HEK293 (cell line): ENCODE measurements at regions not wholly inside any gene's neighbourhood (a gene's known extent, or its start where the extent isn't known, plus 50 kb on each side); places are given as distances from the start of the nearest gene placed in this dataset.

ENCODE experiments used
- CTCF ChIA-PET: fragments of 350-600 bp; formaldehyde crosslinking; extraction: SDS; loops from one replicate; lab custom pipeline; 2021; ENCODE audit warnings: antibody characterized with exemption; lab: Yijun Ruan, JAX
- POLR2A ChIA-PET: fragments of 300-600 bp; formaldehyde crosslinking; extraction: SDS; loops from one replicate; lab custom pipeline; 2020; ENCODE audit warnings: antibody characterized with exemption, inconsistent platforms; lab: Yijun Ruan, JAX
- H3K27ac ChIP-seq: fragments of 200-500 bp; sonication (Bioruptor generic); 2 replicates; pipeline ENCODE4 v1.5.1; 2014; ENCODE audit warnings: low read depth, low read length, control low read depth, inconsistent platforms; ENCODE audit errors: extremely low read depth
- H3K36me3 ChIP-seq, 2 experiments: fragments of 200-500 bp in 1 of 2; sonication (Bioruptor generic) in 1 of 2; 1 replicate in 1 of 2; 2 replicates in 1 of 2; pipeline ENCODE4 v1.5.1; 2014 to 2017; ENCODE audit warnings: inconsistent platforms in 2 of 2, low read length in 2 of 2; ENCODE audit not compliant: control insufficient read depth in 2 of 2, insufficient read depth in 1 of 2
- H3K4me1 ChIP-seq: fragments of 200-500 bp; sonication (Bioruptor generic); 2 replicates; pipeline ENCODE4 v1.5.1; 2014; ENCODE audit warnings: mild to moderate bottlenecking, low read length, inconsistent platforms; ENCODE audit not compliant: control insufficient read depth, insufficient read depth
- H3K4me3 ChIP-seq: 2 replicates; pipeline ENCODE4 v1.5.1; 2011; ENCODE audit warnings: low read depth, mild to moderate bottlenecking, control low read depth, low read length, moderate library complexity
- H3K9me3 ChIP-seq: fragments of 200-500 bp; sonication (Bioruptor generic); 2 replicates; pipeline ENCODE4 v1.5.1; 2014; ENCODE audit warnings: low read depth, low read length, inconsistent platforms; ENCODE audit not compliant: control insufficient read depth, insufficient read depth
- HIC1 ChIP-seq: fragments of 450-650 bp; formaldehyde crosslinking; IDR thresholded peaks from 2 replicates; pipeline ENCODE4 v1.5.1; 2016; ENCODE audit warnings: missing biosample characterization, missing genetic modification characterization
- KLF16 ChIP-seq: fragments of 450-650 bp; formaldehyde crosslinking; IDR thresholded peaks from 2 replicates; pipeline ENCODE4 v1.5.1; 2017; ENCODE audit warnings: missing biosample characterization, missing genetic modification characterization
- OSR2 ChIP-seq: fragments of 450-650 bp; formaldehyde crosslinking; IDR thresholded peaks from 2 replicates; pipeline ENCODE4 v1.5.1; 2016; ENCODE audit warnings: missing biosample characterization, missing genetic modification characterization
- PRDM10 ChIP-seq: fragments of 450-650 bp; formaldehyde crosslinking; IDR thresholded peaks from 2 replicates; pipeline ENCODE4 v1.5.1; 2016; ENCODE audit warnings: missing biosample characterization, missing genetic modification characterization
- REPIN1 ChIP-seq: fragments of 450-650 bp; formaldehyde crosslinking; IDR thresholded peaks from 2 replicates; pipeline ENCODE4 v1.5.1; 2017; ENCODE audit warnings: missing biosample characterization, missing genetic modification characterization, low read depth
- ZBTB11 ChIP-seq: fragments of 450-650 bp; formaldehyde crosslinking; conservative IDR thresholded peaks from 2 replicates; pipeline ENCODE4 v1.5.1; 2016; ENCODE audit warnings: low read depth, missing biosample characterization, missing genetic modification characterization
- ZBTB8A ChIP-seq: fragments of 450-650 bp; formaldehyde crosslinking; IDR thresholded peaks from 2 replicates; pipeline ENCODE4 v1.5.1; 2016; ENCODE audit warnings: missing biosample characterization, missing genetic modification characterization
- ZFP69B ChIP-seq: fragments of 450-650 bp; formaldehyde crosslinking; IDR thresholded peaks from 2 replicates; pipeline ENCODE4 v1.5.1; 2016; ENCODE audit warnings: missing biosample characterization, missing genetic modification characterization
- ZNF133 ChIP-seq: fragments of 450-650 bp; formaldehyde crosslinking; IDR thresholded peaks from 2 replicates; pipeline ENCODE4 v1.5.1; 2016; ENCODE audit warnings: missing biosample characterization, missing genetic modification characterization
- ZNF138 ChIP-seq: fragments of 450-650 bp; formaldehyde crosslinking; IDR thresholded peaks from 2 replicates; pipeline ENCODE4 v1.5.1; 2016; ENCODE audit warnings: missing biosample characterization, missing genetic modification characterization, borderline replicate concordance
- ZNF335 ChIP-seq: fragments of 450-650 bp; formaldehyde crosslinking; conservative IDR thresholded peaks from 2 replicates; pipeline ENCODE4 v1.5.1; 2016; ENCODE audit warnings: missing biosample characterization, missing genetic modification characterization
- ZNF350 ChIP-seq: fragments of 450-650 bp; formaldehyde crosslinking; IDR thresholded peaks from 2 replicates; pipeline ENCODE4 v1.5.0; 2017; ENCODE audit warnings: missing biosample characterization, mild to moderate bottlenecking, missing genetic modification characterization
- ZNF362 ChIP-seq: fragments of 450-650 bp; formaldehyde crosslinking; IDR thresholded peaks from 2 replicates; pipeline ENCODE4 v1.5.1; 2016; ENCODE audit warnings: missing biosample characterization, missing genetic modification characterization
- ZNF513 ChIP-seq: fragments of 450-650 bp; IDR thresholded peaks from 2 replicates; pipeline ENCODE4 v1.5.1; 2018; ENCODE audit warnings: missing biosample characterization, missing genetic modification characterization
- ZNF521 ChIP-seq: fragments of 450-650 bp; formaldehyde crosslinking; IDR thresholded peaks from 2 replicates; pipeline ENCODE4 v1.5.1; 2017; ENCODE audit warnings: missing biosample characterization, mild to moderate bottlenecking, missing genetic modification characterization
- ZNF549 ChIP-seq: fragments of 450-650 bp; IDR thresholded peaks from 2 replicates; pipeline ENCODE4 v1.5.1; 2018; ENCODE audit warnings: missing biosample characterization, missing genetic modification characterization, mild to moderate bottlenecking, inconsistent platforms, moderate library complexity
- ZNF558 ChIP-seq: fragments of 450-650 bp; formaldehyde crosslinking; IDR thresholded peaks from 2 replicates; pipeline ENCODE4 v1.5.1; 2016; ENCODE audit warnings: missing biosample characterization, missing genetic modification characterization
- ZNF621 ChIP-seq: fragments of 450-650 bp; formaldehyde crosslinking; IDR thresholded peaks from 2 replicates; pipeline ENCODE4 v1.5.1; 2017; ENCODE audit warnings: missing biosample characterization, missing genetic modification characterization
- ZNF626 ChIP-seq: fragments of 450-650 bp; sonication (Bioruptor Pico); formaldehyde crosslinking; IDR thresholded peaks from 2 replicates; pipeline ENCODE4 v1.5.1; 2018; ENCODE audit warnings: missing biosample characterization, missing genetic modification characterization, inconsistent platforms
- ZNF645 ChIP-seq: fragments of 450-650 bp; formaldehyde crosslinking; IDR thresholded peaks from 2 replicates; pipeline ENCODE4; 2016; ENCODE audit warnings: missing biosample characterization, missing genetic modification characterization
- ZNF707 ChIP-seq: fragments of 450-650 bp; formaldehyde crosslinking; IDR thresholded peaks from 2 replicates; pipeline ENCODE4 v1.5.1; 2016; ENCODE audit warnings: missing biosample characterization, missing genetic modification characterization
- ZNF777 ChIP-seq: fragments of 450-650 bp; formaldehyde crosslinking; IDR thresholded peaks from 2 replicates; pipeline ENCODE4 v1.5.1; 2017; ENCODE audit warnings: missing biosample characterization, missing genetic modification characterization, borderline replicate concordance
- ZNF791 ChIP-seq: fragments of 450-650 bp; formaldehyde crosslinking; IDR thresholded peaks from 2 replicates; pipeline ENCODE4 v1.5.1; 2016; ENCODE audit warnings: missing biosample characterization, missing genetic modification characterization

GRCh38 chr6:126252154-126252553 is 87.8 kb upstream of the CENPW start:
- TF ChIP-seq ZNF549 (tag by site-specific recombination): no peak
- TF ChIP-seq ZNF645 (tag by site-specific recombination): no peak
- TF ChIP-seq ZNF521: no peak
- TF ChIP-seq ZNF513 (tag by site-specific recombination): no peak
- TF ChIP-seq ZNF335 (tag by site-specific recombination): no peak
- TF ChIP-seq ZNF707: no peak
- TF ChIP-seq ZNF362 (tag by site-specific recombination): no peak
- no peak for TF ChIP-seq ZNF791 (tag by site-specific recombination)
- TF ChIP-seq ZNF350 (tag by site-specific recombination): no peak
- no peak for TF ChIP-seq ZFP69B
- no peak for TF ChIP-seq REPIN1 (tag by site-specific recombination)
- no peak for TF ChIP-seq ZNF558
- no peak for TF ChIP-seq ZNF133
- TF ChIP-seq HIC1: no peak
- TF ChIP-seq PRDM10 (tag by site-specific recombination): no peak
- TF ChIP-seq ZNF626 (tag by site-specific recombination): no peak
- ChIA-PET POLR2A (no interaction called here), CTCF (no interaction called here)

GRCh38 chr6:126253431-126253830 is 86.5 kb upstream of the CENPW start:
- no peaks in the 10 kb centered on the region for H3K36me3 ChIP-seq
- CTCF ChIA-PET: no interaction called here
- no peak overlapping the region for H3K27ac ChIP-seq
- POLR2A ChIA-PET: no interaction called here
- H3K4me3 ChIP-seq: no peak overlapping the region
- no peaks in the 10 kb centered on the region for H3K4me1 ChIP-seq
- no peaks in the 10 kb centered on the region for H3K9me3 ChIP-seq
- no peak for TF ChIP-seq OSR2 (tag by site-specific recombination)
- TF ChIP-seq ZBTB11 (tag by site-specific recombination): no peak
- TF ChIP-seq ZNF138 (tag by site-specific recombination): no peak
- TF ChIP-seq ZNF621 (tag by site-specific recombination): no peak
- TF ChIP-seq KLF16 (tag by site-specific recombination): no peak
- TF ChIP-seq ZBTB8A: no peak
- no peak for TF ChIP-seq ZNF777

More at GRCh38 chr6:126252154-126252553, 87.8 kb upstream of the CENPW start:
- no peaks in the 10 kb centered on the region for H3K4me1 ChIP-seq
- no peaks in the 10 kb centered on the region for H3K36me3 ChIP-seq
- no peak overlapping the region for H3K4me3 ChIP-seq
- H3K27ac ChIP-seq: no peak overlapping the region
- no peaks in the 10 kb centered on the region for H3K9me3 ChIP-seq
